ENCODE measurements at regions not wholly inside any gene's neighbourhood (a gene's known extent, or its start where the extent isn't known, plus 50 kb on each side); places are given as distances from the start of the nearest gene placed in this dataset.

GRCh38 chr6:142500250-142500786, 198.5 kb downstream of the ADGRG6 start:
- no peak for DNase-seq

DNA sequence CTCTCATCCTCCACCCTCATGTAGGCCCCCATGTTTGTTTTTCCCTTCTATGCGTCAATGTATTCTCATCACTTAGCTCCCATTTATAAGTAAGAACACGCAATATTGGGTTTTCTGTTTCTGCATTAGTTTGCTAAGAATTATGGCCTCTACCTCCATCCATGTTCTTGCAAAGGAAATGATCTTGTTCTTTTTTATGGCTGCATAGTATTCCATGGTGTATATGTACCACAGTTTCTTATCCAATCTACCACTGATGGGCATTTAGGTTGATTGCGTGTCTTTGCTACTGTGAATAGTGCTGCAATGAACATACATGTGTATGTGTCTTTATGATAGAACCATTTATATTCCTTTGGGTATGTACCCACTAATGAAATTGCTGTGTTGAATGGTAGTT, 200.0 kb downstream of the ADGRG6 start:
- DNase-seq = no peak

DNA sequence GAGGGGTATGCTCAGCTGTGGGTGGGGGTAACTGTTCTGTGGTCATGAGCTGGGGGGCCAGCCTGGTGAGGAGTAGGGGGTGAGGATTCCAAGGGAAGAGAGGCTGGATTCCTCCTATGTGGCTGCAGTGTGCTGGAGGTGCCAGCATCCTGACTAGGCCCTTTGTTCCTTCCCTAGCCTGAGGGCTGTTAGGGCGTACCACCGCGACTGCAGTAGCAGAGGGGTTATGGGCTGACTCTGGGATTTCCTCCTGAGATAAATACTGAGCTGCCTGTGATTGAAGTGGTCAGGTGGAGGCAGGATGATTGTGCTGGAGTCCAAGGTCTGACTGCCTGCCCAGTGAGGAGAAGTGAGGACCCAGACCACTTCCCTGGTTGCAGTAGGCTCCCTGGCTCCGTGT, 205.3 kb downstream of the ADGRG6 start:
- no peak for DNase-seq

DNA sequence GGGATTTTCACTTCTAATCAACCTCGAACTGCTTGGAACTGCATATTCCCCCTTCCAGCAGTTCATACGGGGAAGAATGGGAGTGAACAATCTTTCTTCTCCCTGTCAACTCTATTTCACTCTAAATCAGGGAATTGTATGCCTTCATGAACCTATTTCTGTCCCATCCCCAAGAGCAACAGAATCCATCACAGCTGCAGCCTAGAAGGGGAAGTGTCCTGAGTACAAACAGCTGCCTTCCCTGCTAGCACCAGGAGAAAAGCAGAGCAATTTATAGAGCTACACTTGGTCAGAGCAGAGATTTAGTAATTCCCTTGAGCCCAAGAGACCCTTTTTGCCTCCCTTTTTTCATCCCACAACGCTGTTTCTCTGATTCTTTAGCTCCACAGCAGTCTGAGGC, 208.4 kb downstream of the ADGRG6 start:
- DNase-seq = no peak

GRCh38 chr6:142518126-142518525, 216.3 kb downstream of the ADGRG6 start:
- DNase-seq = no peak

GRCh38 chr6:142518761-142519160, 217.0 kb downstream of the ADGRG6 start:
- DNase-seq = no peak

DNA sequence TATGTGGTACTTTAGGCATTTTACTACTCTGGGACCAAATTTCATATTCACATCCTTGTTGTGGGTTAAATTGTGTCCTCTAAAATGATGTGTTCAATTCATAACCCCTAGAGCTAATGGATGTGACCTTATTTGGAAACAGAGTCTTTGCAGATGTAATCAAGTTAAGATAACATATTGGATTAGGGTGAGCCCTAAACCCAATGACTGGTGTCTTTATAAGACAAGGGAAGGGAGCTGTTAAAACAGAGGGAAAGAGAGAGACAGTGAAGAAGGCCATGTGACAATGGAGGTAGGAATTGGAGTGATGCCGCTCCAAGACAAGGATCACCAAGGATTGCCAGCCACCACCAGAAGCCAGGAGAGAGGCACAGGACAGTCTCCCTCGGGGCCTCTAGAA, 220.0 kb downstream of the ADGRG6 start:
- no peak for DNase-seq

- no peak for DNase-seq
Measured at GRCh38 chr6:142523515-142524375, 221.9 kb downstream of the ADGRG6 start.

DNA sequence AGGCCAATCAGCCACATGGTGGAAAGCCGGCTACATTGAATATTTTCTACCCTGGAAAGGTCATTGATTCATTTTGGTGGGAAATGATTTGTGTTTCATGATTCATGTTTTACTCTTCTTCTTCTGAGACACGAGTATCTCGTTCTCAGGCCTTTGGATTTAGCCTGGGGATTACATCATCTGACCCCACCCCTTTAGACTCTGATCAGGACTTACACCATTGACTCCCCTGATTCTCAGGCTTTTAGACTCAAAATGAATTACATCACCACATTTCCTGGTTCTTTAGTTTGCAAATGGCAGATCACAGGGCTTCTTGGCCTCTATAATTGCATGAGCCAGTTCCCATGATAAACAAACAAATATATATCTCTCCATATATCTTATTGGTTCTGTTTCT, 228.8 kb downstream of the ADGRG6 start:
- DNase-seq = no peak

GRCh38 chr6:142531727-142532126, 229.9 kb downstream of the ADGRG6 start:
- DNase-seq = no peak

DNA sequence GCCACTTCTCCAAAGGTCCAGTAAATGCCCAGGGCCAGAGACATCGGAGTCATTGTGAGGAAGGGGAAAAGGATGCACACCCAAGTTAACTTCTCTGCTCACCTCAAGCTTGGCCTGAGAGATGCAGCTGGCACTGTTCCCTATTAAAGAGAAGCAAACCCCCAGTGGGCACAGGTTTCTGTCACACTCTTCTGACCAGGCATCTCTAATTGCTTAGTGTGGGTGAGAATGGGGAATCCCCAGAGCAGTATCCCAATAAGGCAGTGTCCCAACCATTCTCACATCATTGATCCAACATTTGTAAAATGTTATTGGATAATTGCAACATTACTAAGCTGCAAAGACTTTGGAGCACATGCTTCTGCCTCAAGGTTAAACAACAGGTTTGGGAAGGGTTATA, 232.3 kb downstream of the ADGRG6 start:
- no peak for DNase-seq

DNA sequence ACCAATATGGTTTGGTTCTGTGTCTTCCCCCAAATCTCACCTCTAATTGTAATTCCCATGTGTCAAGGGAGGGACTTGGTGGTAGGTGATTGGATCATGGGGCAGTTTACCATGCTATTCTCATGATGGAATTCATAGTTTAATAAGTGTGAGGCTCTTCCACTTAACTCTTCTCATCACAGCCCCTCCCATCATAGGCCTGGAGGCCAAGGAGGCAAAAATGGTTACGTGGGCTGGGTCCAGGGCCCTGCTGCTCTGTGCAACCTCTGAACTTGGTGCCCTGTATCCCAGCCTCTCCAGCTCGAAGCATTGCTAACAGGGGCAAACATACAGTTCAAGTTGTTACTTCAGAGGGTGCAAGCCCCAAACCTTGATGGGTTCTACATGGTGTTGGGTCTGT, 232.7 kb downstream of the ADGRG6 start:
- no peak for DNase-seq

GRCh38 chr6:142537612-142538478, 236.0 kb downstream of the ADGRG6 start:
- peak; percentile 4 for DNase-seq

DNA sequence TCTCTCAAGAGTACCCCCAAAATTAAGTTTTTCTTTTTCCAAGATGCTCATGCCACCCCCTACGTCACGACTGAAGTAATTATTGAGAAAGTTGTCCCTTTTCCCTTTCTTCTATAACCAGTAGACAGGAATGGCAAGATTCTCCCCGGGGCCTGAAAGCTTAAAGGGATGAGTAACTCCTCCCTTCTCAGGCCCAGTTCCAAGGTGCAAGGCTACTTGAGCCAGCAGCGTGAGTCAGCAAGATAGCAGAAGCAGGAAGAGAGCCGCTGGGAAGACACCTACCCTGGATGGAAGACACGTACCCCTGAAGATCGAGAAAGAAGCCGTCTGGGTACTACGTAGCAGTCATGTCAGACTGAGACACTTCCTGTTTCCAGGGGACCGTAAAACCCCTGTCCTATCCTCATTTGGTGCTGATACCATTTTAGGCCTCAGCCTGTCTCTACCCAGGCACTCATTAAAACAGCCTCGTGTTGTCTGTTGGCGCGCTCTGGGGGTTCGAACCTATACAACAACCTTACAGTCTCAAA, 241.0 kb downstream of the ADGRG6 start:
- no peak for DNase-seq

DNA sequence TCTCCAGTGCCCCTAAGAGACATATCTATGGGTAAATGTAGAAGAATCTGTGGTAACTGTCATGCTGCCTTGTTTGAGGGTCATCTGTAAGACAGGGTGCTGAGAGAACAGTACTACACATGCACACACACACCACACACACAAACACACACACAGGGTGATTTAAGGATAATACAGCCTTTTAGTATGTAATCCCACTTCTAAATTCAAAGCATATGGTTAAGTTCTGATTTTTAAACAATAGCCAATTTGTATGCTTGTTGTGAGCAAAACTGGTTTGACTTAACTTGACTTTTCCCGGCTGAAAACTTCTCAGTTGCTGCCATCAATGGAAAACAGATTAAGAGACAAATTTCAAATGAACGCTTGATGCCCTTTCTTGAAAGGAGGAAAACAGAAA, 241.8 kb downstream of the ADGRG6 start:
- DNase-seq = no peak

DNA sequence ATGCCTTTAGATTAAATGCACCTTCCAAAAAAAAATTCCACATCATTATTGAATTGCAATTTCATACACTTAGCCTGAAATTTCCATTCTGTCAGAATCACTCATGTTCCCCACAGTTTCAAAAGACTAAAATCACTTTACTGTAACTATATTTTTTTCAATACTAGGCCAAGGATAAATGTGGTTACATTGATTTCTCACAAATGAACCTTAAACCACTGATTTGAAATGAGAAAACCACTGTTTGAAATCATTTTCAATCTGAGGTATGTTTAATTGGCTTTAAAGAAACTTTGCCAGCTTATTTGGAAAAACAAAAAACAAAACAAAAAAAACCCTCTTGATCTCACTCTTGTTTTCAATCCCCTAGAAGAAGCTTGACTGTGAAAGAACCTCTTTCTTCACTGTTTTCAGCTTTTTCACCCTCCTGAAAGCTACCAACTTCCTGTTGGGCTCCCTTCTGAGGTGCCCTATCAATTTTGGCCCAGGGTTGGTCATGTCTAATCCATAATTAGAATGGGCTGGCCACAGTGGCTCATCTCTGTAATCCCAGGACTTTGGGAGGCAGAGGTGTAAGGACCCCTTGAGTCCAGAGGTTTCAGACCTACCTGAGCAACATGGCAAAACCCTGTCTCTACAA, 242.5 kb downstream of the ADGRG6 start:
- DNase-seq = no peak

GRCh38 chr6:142545147-142545546, 243.3 kb downstream of the ADGRG6 start:
- no peak for DNase-seq

GRCh38 chr6:142548566-142548965, 246.8 kb downstream of the ADGRG6 start:
- DNase-seq = no peak

GRCh38 chr6:142550310-142551063, 248.7 kb downstream of the ADGRG6 start:
- DNase-seq = no peak

DNA sequence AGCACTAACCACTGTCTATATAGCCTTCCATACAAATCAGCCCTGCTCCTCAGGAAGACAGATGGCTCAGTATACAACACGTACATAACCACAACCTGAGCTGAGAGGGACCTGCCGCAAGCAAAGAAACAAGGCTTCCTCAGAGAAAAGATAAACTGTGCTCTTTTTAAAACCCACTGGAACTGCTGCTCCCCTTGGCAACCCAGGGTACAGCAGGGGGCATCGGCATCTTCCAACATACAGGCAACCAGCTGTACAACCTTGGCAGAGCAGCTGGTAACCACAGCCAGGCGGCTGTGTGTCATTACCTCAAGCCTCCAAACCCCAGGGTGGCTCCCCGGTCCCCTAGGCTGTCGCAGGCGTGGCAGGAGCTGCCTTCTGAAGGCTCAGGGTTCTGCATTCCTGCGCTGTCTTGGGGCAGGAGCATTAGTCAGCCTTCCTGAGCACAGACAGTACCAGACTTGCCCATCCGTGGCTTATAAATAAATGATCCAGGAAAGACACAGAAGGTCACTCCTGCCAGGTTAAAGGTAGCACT, 249.5 kb downstream of the ADGRG6 start:
- DNase-seq = peak; percentile 6

- no peak for DNase-seq
Measured at GRCh38 chr6:142558786-142559185, 257.0 kb downstream of the ADGRG6 start.

Measured in CD4-positive, alpha-beta T cell treated with Interleukin-12 subunit alpha and Interleukin-12 subunit beta, for 1 hour (primary cell).